Kidney (tissue), 13 donors: ENCODE measurements at regions not wholly inside any gene's neighbourhood (a gene's known extent, or its start where the extent isn't known, plus 50 kb on each side); places are given as distances from the start of the nearest gene placed in this dataset.

Experiments used
- DNase-seq, 5 donors: peaks; one replicate each; pipeline ENCODE4 v3.0.0-alpha.2; 2013 to 2020
- FAIRE-seq: peaks from 2 replicates; lab custom pipeline; 2012; peaks lifted over from hg19 to GRCh38; lab: Jason Lieb, UNC
- H3K27ac ChIP-seq, 2 donors: one replicate each; pipeline ENCODE4 v1.7.0; 2013; ENCODE audit warnings: low read depth in 2 of 2, low read length in 2 of 2, inconsistent platforms in 1 of 2
- H3K27me3 ChIP-seq: one replicate; pipeline ENCODE4 v1.7.1; 2013; ENCODE audit warnings: low read length, inconsistent platforms; ENCODE audit not compliant: control insufficient read depth, insufficient read depth
- H3K36me3 ChIP-seq, 3 donors: one replicate each; pipeline versions ENCODE4 v1.7.0 to v1.7.1; 2013; ENCODE audit warnings: low read length in 3 of 3, control low read depth in 1 of 3, inconsistent platforms in 1 of 3; ENCODE audit not compliant: insufficient read depth in 3 of 3, control insufficient read depth in 2 of 3
- H3K4me1 ChIP-seq, 3 donors: one replicate each; pipeline versions ENCODE4 v1.7.0 to v1.7.1; 2013; ENCODE audit warnings: low read length in 3 of 3, inconsistent platforms in 1 of 3, low read depth in 1 of 3; ENCODE audit not compliant: control insufficient read depth in 2 of 3, insufficient read depth in 2 of 3
- H3K4me3 ChIP-seq, 3 donors: one replicate each; pipeline versions ENCODE4 v1.7.0 to v1.8.1; 2013; ENCODE audit warnings: low read length in 3 of 3, control low read depth in 1 of 3, inconsistent platforms in 1 of 3
- H3K9ac ChIP-seq, 3 donors: one replicate each; pipeline versions ENCODE4 v1.7.0 to v1.7.1; 2013; ENCODE audit warnings: low read length in 3 of 3, control low read depth in 1 of 3, inconsistent platforms in 1 of 3
- H3K9me3 ChIP-seq, 3 donors: one replicate each; pipeline versions ENCODE4 v1.7.0 to v1.7.1; 2013; ENCODE audit warnings: low read length in 3 of 3, control low read depth in 1 of 3, inconsistent platforms in 1 of 3; ENCODE audit not compliant: control insufficient read depth in 2 of 3, insufficient read depth in 1 of 3
- CTCF ChIP-seq: IDR thresholded peaks from 3 replicates; pipeline ENCODE4 v1.5.1; 2012; ENCODE audit warnings: mild to moderate bottlenecking, moderate library complexity, borderline replicate concordance; ENCODE audit not compliant: insufficient read depth; ENCODE audit errors: extremely low read depth
- intact Hi-C: fragments of 100-400 bp; cut with DNase I; formaldehyde crosslinking; loops from one replicate; pipeline ENCODE4 v1.11.1; 2022
- donor health status: control.
- donor health status: control.
- donor health status: control.
- donor health status: control.
- donor health status: control.
- donor health status: DM: yes; HTN: yes; CAD: no.
- donor health status: Normal renal cell carcinoma (clear cell type).

GRCh38 chr11:60629399-60629798 lies 70.0 kb upstream of the MS4A8 start:
- no peaks in the 10 kb centered on the region for H3K27me3 ChIP-seq
- H3K36me3 ChIP-seq, result no peaks in the 10 kb centered on the region
- no peaks in the 10 kb centered on the region for H3K9me3 ChIP-seq
- no peak overlapping the region for H3K9ac ChIP-seq
- H3K4me1 ChIP-seq, result no peaks in the 10 kb centered on the region
- DNase-seq (no peak), FAIRE-seq (no peak)
- H3K4me3 ChIP-seq, result no peak overlapping the region
- no peak overlapping the region for H3K27ac ChIP-seq
- TF ChIP-seq CTCF, result no peak
- intact Hi-C loops, result no loop called here

GRCh38 chr11:60631944-60632343 lies 67.5 kb upstream of the MS4A8 start:
- intact Hi-C loops, result no loop called here
- no peak for TF ChIP-seq CTCF
- FAIRE-seq (no peak), DNase-seq (no peak)
- H3K9me3 ChIP-seq, result no peaks in the 10 kb centered on the region
- H3K36me3 ChIP-seq, result no peaks in the 10 kb centered on the region
- no peak overlapping the region for H3K4me3 ChIP-seq
- H3K9ac ChIP-seq, result no peak overlapping the region
- no peaks in the 10 kb centered on the region for H3K4me1 ChIP-seq
- no peaks in the 10 kb centered on the region for H3K27me3 ChIP-seq
- H3K27ac ChIP-seq, result no peak overlapping the region

DNA sequence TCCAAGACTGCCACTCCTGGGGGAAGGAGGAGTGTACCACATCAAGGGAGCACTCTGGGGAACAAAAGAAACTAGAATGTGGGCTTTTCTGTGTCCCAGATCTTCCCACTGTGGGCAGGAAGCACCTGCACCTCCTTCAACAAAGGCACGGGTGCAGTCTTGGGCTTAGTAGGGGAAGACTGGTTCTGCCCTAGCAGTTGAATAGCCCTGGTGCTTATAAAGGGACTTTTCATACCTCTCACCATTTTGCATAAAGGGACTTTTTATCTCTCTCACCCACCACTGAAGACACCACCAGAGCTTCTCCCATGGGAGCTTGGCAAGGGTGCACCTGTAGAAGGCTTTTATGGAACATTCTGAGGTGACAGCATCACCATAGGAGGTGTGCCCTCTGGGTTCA lies 65.8 kb upstream of the MS4A8 start:
- DNase-seq, result no peak
- intact Hi-C loops, result no loop called here
- Histone ChIP-seq H3K27me3 (no peaks in the 10 kb centered on the region), H3K36me3 (no peaks in the 10 kb centered on the region), H3K4me1 (no peaks in the 10 kb centered on the region), H3K27ac (no peak overlapping the region), H3K9me3 (no peaks in the 10 kb centered on the region), H3K9ac (no peak overlapping the region), H3K4me3 (no peak overlapping the region)
- FAIRE-seq, result no peak
- no peak for TF ChIP-seq CTCF

GRCh38 chr11:60634126-60634525 lies 65.3 kb upstream of the MS4A8 start:
- intact Hi-C loops, result no loop called here
- DNase-seq (no peak), FAIRE-seq (no peak)
- no peaks in the 10 kb centered on the region for H3K4me1 ChIP-seq
- peak; percentile 19 for TF ChIP-seq CTCF
- no peaks in the 10 kb centered on the region for H3K36me3 ChIP-seq
- H3K27me3 ChIP-seq, result no peaks in the 10 kb centered on the region
- no peak overlapping the region for H3K9ac ChIP-seq
- H3K4me3 ChIP-seq, result no peak overlapping the region
- H3K27ac ChIP-seq, result no peak overlapping the region
- no peaks in the 10 kb centered on the region for H3K9me3 ChIP-seq
